HUDEP-2 (cell line): ENCODE measurements at regions not wholly inside any gene's neighbourhood (a gene's known extent, or its start where the extent isn't known, plus 50 kb on each side); places are given as distances from the start of the nearest gene placed in this dataset.
"Not testable (repeated sequence)": the region's sequence is repeated elsewhere in the genome, so short reads cannot be mapped to it uniquely, and the experiment has no call there.

ENCODE experiments used
- DNase-seq, 76 experiments: peaks; one replicate each; lab custom pipeline; 2025; ENCODE audit not compliant: unreplicated experiment in 76 of 76; lab: John Stamatoyannopoulos, UW

DNA sequence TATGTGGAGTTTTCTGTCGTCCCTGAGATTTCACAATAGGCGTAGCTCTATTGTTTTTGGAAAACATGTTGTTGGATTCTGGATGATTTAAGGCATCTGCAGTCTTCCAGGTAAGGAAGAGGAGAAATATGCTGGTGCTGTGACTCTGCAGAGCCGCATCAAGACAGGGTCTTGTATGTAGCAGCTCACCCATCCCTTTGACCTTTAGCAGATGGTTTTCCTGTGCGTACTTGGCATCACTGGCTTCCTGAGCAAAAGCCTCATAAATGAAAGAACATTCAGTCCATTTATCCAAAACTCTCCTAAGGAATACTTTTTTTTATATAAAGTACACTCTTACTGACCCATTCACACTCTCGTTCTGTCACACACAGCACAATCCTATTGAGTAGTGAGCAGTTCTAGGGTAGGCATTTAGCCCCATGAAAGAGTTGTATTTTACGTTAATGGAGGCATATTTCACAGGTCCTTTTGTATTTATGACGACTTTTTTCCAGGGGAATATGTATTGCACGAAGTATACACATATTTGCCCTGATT is 443.9 kb downstream of the STK39 start:
- DNase-seq: no peak

DNA sequence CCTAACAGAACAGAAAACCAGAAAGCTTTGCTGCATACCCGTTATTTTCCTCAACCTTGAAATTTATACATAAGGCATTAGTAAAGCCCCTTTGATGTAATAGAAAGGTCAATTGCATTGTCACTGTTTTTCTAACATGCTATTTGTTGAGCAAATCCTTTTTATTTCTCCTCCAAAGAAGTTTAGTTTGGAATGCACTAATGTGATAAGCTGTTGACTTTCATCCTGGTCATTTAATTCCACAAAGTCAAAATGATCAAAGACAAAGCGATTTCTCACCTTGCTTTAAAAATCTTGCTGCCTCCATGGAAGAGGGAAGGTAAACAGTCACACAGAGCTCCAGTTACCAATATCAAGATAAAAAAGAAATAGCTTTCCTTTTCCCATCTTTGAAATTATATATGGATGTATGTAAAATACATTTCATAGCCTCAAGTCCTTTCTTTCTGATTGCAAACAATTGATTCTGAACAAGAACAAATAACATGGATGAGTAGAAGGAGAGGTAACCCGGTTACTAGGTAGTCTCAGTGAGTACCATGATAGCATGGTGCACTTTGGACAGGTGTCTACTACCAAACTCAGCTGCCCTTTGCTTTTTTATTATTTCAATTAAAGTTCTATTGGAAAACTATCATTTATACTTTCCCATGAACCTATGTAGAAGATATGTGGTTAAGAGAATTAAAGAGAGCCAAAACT is 452.7 kb downstream of the STK39 start:
- DNase-seq: no peak

- no peak for DNase-seq
These were observed 453.7 kb downstream of the STK39 start for GRCh38 chr2:167793725-167794124.

- no peak for DNase-seq
These were observed 455.3 kb downstream of the STK39 start for GRCh38 chr2:167792126-167792525.

DNA sequence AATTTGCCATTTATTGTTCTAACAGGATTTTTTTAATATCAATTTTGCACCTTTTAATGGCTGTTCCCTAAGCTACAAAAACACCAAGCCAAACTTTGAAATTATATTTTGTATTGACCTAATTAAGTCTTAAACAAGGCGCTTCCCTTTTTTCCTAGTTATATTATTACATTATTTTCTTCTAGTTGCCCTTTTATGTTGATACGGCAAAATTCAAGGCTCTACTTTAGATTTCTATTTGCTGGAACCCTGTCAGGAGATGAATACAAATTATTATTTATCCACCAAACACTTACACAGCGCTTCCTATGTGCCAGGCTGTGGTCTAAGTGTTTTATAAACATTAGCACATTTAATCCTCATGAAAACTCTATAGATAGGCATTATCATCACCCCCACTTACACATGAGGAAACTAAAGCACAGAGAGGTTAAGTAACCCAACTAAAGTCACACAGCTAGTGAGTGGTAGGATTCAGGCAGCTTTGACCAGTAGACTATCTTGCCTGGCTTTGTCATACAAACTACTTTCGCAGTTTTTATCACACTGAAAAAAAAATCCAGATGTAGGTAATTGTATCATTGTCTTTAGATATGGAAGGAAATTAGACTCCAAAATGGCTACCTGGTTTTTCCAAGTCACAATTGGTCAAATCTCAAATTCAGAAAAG is 456.5 kb downstream of the STK39 start:
- no peak for DNase-seq

- DNase-seq: no peak
These were observed 457.2 kb downstream of the STK39 start for GRCh38 chr2:167790189-167790588.

- no peak for DNase-seq
These were observed 459.8 kb downstream of the STK39 start for GRCh38 chr2:167787562-167787961.

DNA sequence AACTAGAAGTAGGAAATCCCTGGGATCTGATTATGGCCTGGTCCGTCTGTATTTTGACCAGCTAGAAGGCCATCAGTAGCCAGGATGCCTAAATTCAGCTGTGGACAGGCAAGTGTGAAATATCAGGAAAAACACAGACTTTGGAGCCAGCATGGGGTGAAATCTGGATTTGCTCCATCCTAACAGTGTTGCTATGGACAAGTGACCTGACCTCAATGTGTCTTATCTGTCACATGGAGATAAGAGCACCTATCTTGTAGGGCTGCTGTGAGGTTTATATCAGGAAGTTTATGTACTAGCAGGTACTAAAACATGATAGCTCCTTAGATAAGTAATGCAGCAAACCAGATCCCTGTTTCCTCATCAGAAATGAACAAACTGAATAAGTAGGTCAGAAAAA is 460.4 kb downstream of the STK39 start:
- DNase-seq: no peak

GRCh38 chr2:167785606-167786216 is 461.7 kb downstream of the STK39 start:
- no peak for DNase-seq

DNA sequence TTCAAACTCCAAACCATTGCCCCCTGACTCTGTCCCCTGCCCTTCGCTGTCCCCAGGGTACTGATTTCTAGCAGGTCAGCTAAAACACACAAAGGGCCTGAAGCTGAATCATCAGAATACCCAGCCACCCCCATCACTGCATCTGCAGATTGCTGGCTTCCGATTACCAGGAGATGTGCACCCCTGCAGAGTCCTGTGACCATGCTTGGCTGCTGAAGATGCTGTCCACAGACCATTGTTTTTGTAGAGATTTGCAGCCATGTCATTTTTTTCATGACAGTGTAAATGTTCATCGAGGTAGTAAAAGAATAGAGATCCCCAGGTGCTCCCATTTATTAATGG is 463.3 kb downstream of the STK39 start:
- no peak for DNase-seq

GRCh38 chr2:167783261-167784083 is 463.9 kb downstream of the STK39 start:
- DNase-seq: no peak

- not testable (repeated sequence) for DNase-seq
These were observed 465.8 kb downstream of the STK39 start for GRCh38 chr2:167781629-167782028.

DNA sequence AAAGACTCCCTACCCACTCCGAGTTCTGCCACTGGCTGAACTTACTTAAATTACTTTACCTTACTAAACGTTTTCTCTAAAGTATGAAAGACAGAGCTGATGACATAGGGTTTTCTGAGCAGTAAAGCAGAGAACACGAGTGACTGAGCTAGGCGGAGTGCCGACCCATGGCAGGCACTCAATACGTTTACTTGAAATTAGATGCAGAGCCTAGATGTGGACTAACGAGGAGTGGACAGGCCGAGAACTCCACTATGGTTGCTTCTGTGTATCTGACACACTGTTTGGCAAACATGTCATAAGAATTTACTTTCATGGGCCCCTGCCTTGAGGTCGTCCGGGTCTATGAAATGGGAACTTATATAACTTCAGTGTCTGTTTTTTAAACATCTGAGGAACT is 471.0 kb downstream of the STK39 start:
- no peak for DNase-seq

DNA sequence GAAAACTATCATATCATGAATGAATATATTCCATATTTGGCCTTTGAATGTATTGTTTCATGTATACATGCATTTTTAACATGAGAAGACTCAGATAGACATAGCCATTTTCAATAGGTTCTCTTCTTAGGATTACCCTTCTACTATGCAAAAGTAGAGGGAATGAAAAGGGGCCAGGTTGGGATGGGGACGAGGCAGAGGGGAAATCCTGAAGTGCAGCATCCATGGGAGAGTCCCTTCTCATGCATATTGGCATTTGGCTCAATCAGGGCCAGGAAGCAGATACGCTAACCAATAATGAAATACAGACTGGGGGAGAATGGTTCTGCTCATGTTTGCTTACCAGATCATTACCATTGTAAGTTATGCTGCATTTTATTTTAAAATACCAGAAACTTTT is 475.8 kb downstream of the STK39 start:
- no peak for DNase-seq

DNA sequence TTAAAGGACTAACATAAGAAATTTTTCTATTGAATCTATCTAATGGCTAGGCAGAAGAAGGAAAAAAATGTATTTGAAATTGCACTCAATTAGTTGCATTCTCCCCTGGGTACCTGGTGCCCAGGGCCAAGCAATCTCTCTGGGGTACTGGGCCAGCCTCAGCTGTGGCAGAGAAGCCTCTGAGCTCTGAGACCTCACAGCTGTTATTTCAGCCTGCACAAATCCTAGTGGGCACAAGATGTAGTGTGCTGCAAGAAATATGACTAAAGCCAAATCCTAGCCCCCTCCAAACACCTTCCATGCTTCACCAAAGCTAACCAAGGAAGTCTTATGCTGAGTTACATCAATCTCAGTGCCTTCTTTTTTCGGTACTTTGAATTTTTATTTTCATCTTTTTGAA is 478.4 kb downstream of the STK39 start:
- DNase-seq: no peak

DNA sequence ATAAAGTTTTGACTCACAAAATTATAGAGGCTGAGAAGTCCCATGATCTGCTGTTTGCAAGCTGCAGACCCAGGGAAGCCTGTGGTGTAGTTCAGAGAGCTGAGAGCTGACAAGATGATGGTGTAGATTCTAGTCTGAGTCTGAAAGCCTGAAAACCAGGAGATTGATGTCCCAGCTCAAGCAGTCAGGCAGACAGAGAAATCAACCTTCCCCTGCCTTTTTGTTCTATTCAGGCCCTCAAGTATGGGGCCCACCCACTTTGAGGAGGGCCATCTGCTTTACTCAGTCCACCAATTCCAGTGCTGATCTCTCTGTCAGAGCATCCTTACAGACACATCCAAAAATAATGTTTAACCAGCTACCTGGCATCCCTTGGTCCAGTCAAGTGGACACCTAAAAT is 479.6 kb downstream of the STK39 start:
- DNase-seq: no peak

GRCh38 chr2:167764772-167765341 is 482.5 kb downstream of the STK39 start:
- no peak for DNase-seq

- DNase-seq: no peak
These were observed 485.8 kb downstream of the STK39 start for GRCh38 chr2:167761465-167762136.

- DNase-seq: no peak
These were observed 487.9 kb downstream of the STK39 start for GRCh38 chr2:167759531-167759930.

DNA sequence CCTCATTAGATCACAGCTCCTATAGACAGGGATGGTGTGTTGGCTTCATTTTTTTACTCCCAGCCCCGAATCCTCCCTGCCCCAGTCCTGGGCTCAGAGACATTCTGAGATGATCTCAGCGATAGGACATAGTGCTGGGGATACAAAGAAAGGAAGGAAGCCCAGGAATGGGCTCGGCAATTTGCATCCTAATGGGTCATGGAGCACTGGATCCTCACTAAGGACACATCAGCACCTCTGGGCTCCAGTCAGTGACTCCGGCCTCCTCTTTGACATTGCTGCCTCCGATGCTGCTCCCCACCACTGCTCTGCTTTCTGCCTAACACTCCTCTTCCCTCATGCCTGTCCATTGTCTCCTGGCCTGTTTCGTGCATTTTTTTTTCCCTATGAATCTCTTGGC is 489.1 kb downstream of the STK39 start:
- no peak for DNase-seq
